Right ventricle myocardium superior (tissue), 1 donor: ENCODE measurements at regions not wholly inside any gene's neighbourhood (a gene's known extent, or its start where the extent isn't known, plus 50 kb on each side); places are given as distances from the start of the nearest gene placed in this dataset.

Experiments used
- ATAC-seq: fragments of 200-7000 bp; cut with Tn5 transposase; one replicate; pipeline ENCODE4 v1.9.1; 2020; ENCODE audit warnings: mild to moderate bottlenecking; ENCODE audit not compliant: poor library complexity
- DNase-seq: peaks from one replicate; pipeline ENCODE4 v3.0.0-alpha.2; 2020
- intact Hi-C: fragments of 100-400 bp; cut with DNase I; formaldehyde crosslinking; loops from one replicate; pipeline ENCODE4 v1.11.2; 2022
- donor health status: DM: no; HTN: yes; CAD: no; lungs with severe emphysema.

DNA sequence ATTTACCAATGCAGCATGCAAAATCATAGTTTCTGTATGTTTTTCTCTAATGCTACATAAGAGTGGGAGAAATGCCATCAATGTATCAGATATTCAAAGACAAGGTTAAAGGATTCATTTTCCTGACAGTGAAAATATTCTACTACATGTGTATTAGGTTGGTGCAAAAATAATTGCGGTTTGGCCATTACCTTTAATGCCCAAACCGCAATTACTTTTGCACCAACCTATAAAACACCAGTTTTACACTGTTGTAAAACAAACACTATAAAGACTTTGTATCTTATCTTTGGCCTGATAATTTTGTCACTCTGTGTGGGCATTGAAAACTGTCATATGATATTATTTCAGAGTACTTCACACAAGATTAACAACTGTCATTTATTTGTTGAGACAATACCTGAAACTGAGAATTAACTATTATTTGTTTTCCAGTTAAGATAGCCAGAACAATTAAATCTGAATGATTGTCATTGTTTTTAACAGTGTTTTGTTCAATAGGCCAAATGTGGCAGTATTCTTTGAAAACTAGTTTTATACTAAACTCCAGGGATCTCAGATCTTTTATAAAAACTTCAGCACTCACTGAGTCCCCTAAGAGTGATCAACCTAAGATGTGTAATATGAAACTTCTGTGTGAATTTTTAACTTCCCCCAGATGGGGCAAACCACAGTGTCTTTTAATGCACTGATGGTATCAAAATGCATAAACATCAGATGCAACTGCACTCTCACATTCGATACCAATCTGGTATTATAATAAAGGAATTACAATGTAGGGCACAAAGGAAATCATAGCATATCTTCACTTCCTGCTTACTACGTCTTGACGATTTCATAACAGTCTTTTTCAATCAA is 53.8 kb upstream of the FBN2 start:
- intact Hi-C loops: no loop called here
- DNase-seq: no peak
- ATAC-seq: no peak

DNA sequence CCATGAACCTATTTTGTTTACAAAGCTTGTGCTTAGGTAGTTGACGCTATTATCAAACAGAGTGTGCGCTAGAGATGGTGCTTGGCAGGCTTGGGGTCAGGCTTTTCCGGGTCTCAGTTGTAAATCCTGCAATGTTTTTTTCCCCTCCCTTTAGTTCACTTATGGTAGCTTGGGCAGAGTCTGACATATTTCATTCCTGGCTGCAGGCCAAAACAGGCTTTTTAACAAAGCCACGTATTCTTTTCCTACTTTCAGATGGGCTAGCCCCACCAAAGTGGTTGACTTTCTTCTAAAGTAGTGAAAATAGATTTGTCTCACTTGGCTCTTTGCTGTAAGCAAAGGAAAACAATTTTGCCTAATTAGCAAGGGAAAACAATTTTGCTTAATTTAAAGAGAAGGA is 58.0 kb upstream of the FBN2 start:
- intact Hi-C loops: no loop called here
- ATAC-seq (no peak), DNase-seq (no peak)

- ATAC-seq (no peak), DNase-seq (no peak)
- intact Hi-C loops: no loop called here
Measured at GRCh38 chr5:128597156-128597555, 59.1 kb upstream of the FBN2 start.

DNA sequence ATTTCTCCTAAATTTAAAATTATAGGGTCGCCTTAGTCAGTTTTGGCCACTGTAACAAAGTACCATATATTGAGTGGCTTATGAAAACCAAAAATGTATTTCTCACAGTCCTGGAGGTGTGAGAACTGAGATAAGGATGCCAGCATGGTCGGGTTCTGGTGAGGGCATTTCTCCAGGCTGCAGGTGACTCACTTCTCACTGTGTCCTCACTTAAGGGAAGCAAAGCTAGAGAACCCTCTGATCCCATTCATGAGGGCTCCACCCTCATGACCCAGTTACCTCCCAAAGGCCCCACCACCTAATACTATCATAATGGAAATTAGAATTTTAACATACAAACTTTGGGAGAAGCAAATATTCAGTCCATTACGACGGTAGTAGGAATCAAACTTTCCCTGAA is 75.1 kb upstream of the FBN2 start:
- ATAC-seq: no peak
- intact Hi-C loops: no loop called here
- DNase-seq: no peak

DNA sequence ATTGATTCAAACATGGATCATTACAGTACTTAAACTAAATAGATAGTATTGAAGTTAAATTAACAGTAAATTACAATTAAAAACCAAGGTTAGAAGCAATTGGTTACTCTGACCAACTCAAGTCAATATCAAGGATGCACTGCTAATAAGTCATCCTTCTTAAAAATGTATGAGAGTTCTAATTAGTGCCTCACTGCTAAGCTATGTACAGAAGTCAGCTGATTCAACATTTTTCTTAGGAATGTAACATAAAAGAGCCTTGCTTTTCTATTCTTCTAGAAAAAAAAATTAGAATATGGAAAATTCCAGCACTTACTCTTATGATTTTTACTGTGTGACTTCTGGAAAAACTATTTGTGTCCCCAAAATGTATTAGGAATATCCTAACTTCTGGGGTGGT is 75.7 kb upstream of the FBN2 start:
- no peak for DNase-seq
- no peak for ATAC-seq
- intact Hi-C loops: no loop called here

GRCh38 chr5:128615578-128615977 is 77.5 kb upstream of the FBN2 start:
- DNase-seq (no peak), ATAC-seq (no peak)
- intact Hi-C loops: no loop called here

- DNase-seq: no peak
- no peak for ATAC-seq
- intact Hi-C loops: no loop called here
Measured at GRCh38 chr5:128626536-128627090, 88.6 kb upstream of the FBN2 start.

- DNase-seq (no peak), ATAC-seq (no peak)
- intact Hi-C loops: no loop called here
Measured at GRCh38 chr5:128627939-128628338, 89.9 kb upstream of the FBN2 start.

- DNase-seq (no peak), ATAC-seq (no peak)
- intact Hi-C loops: no loop called here
Measured at GRCh38 chr5:128629157-128629556, 91.1 kb upstream of the FBN2 start.

DNA sequence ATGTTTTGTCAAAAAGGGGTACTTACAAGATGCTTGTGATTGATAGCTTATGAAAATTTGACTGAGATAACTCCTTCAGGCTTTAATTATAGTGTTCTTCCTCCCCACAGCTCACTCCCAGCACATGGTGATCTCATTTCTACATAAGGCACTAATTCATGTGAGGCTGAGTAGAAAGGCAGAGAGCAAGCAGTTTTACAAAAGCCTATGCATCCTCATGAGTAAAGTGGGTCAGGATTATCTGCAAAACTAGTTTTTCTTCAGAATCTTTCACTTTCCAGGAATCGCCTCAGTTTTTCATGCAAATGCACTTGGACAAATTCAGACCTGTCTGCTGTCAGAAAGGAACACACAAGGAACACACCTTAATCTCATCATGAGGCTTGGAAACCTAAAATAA is 92.1 kb upstream of the FBN2 start:
- intact Hi-C loops: no loop called here

DNA sequence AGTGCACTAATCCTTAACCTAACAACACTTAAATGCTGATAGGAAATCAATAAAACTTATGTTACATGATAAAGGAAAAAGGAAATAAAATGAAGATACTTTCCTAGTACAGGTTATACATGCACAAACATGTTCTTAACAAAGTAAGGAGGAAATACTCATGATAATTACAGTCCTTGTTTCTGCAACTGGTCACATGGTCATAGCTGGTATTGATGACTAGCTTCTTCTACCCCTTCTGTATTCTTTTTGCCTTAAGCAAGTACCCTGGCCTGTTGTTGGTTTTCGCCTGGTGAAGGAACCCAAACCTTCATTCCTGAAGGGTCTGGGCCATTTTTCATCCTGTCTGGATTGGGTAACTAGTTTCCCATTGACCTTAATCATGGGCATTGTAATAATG is 93.7 kb upstream of the FBN2 start:
- no peak for ATAC-seq

More for the DNA sequence above, 92.1 kb upstream of the FBN2 start:
- ATAC-seq (no peak), DNase-seq (no peak)

DNA sequence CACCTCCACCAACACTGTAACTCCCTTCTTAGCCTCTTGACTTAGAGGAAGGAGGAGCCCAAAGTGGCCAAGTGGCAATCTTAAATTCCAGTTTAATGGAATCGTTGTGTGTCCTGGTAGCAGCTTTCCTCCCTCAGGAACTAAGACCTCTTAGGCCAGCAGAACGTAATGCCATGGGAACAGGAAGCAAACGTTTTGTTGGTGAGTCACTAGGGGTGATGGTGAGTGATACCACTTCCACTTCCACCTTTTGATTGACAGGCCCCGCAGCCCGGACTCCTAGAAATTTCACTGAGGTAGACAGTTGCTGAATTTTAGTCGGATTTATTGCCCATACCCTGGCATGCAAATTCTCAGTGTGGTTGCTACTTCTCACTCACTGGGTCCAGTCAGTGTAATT is 94.2 kb upstream of the FBN2 start:
- ATAC-seq (no peak), DNase-seq (no peak)
- intact Hi-C loops: no loop called here

More for the DNA sequence above, 93.7 kb upstream of the FBN2 start:
- no peak for DNase-seq
- intact Hi-C loops: no loop called here

DNA sequence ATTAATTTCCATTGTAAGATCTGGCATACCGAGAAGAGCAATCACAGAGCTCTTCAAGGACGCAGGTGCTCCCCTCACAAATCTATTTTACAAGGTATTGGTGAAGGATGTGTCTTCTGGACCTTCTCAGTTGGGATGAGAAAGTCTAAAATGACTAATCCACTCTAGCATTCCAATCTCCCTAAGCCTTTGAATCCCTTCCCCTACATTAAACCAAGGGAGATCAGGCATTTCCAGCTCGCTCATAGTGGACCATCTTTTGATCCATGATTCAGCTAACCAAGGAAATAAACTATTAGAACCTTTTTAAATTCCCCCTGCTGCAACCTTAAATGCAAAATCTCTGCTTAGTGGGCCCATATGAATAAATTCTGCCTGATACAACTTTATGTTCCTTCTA is 95.9 kb upstream of the FBN2 start:
- DNase-seq: no peak
- intact Hi-C loops: no loop called here
- no peak for ATAC-seq

GRCh38 chr5:128635379-128635778 is 97.3 kb upstream of the FBN2 start:
- ATAC-seq (no peak), DNase-seq (no peak)
- intact Hi-C loops: no loop called here

GRCh38 chr5:128636361-128636760 is 98.3 kb upstream of the FBN2 start:
- no peak for ATAC-seq
- DNase-seq: no peak
- intact Hi-C loops: no loop called here

GRCh38 chr5:128637031-128637430 is 99.0 kb upstream of the FBN2 start:
- DNase-seq (no peak), ATAC-seq (no peak)
- intact Hi-C loops: no loop called here

DNA sequence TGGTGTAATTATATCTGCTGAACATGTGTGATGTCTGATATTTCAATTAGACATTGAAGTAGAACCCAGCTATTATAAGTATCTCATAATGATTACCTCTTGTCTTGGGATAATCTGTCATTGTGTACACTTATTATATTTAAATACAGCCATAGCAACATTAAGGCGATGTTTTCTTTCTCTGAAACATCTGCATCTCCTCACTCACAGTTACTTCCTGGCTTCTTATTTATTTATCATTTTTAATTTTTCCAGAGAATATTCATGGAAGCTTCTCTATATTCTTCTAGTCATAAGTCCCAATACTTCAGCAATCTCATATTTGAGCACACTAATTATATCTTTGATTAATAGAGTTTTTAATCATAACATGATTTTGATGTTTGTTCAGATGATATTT is 103.8 kb upstream of the FBN2 start:
- intact Hi-C loops: no loop called here
- no peak for ATAC-seq
- no peak for DNase-seq

GRCh38 chr5:128644863-128645262 is 106.8 kb upstream of the FBN2 start:
- ATAC-seq (no peak), DNase-seq (no peak)
- intact Hi-C loops: no loop called here

DNA sequence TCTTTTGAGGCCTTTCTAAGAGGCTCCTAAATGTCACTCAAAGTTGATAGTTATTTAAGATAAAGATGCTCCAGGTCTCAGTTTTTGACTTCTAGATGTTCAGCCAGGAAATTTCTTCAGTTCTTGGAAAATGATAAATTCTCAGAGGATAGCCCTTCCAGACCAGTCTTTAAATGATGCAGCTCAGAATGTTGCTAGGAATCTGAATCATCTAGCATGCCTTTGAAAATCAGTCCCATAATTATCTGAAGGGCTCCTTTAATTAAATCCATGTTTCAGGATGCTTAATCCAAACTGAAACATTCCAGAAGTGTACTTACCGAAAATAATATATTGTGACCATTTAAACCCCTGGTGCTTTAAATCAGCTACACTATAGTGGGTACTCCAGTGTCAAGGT is 107.5 kb upstream of the FBN2 start:
- intact Hi-C loops: no loop called here
- no peak for DNase-seq
- no peak for ATAC-seq

DNA sequence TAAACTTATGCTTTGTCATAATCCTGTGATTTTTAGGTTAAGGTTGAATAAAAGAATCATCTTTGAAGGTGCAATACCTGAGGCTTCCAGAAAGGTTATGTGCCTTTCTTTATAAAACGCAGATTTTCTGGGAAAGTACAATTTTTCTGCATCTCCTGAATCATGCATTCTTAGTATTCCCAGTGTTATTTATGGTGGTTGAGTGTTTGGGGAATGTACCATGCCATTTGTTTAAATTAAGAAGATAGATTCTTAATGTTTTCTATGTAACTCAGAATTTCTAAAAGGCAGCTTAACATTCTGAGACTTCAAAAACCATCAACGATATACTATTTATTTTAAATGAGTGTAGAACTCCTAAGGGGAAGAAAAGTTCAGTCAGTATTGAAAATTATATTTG is 108.1 kb upstream of the FBN2 start:
- ATAC-seq (no peak), DNase-seq (no peak)
- intact Hi-C loops: no loop called here

- DNase-seq: no peak
- ATAC-seq: no peak
- intact Hi-C loops: no loop called here
Measured at GRCh38 chr5:128649192-128649591, 111.1 kb upstream of the FBN2 start.
